AG09309 (cell line): ENCODE measurements at regions not wholly inside any gene's neighbourhood (a gene's known extent, or its start where the extent isn't known, plus 50 kb on each side); places are given as distances from the start of the nearest gene placed in this dataset.
A peak's percentile ranks its signal among the peaks of the same experiment; 100 is the strongest.

Experiments used
- DNase-seq: peaks from one replicate; pipeline ENCODE4 v3.0.0-alpha.2; 2010; ENCODE audit warnings: low read depth
- H3K4me3 ChIP-seq: 2 replicates; pipeline ENCODE4 v1.5.1; 2011; ENCODE audit warnings: mild to moderate bottlenecking, low read depth, low read length, moderate library complexity; ENCODE audit not compliant: control insufficient read depth
- CTCF ChIP-seq: IDR thresholded peaks from 2 replicates; pipeline ENCODE4 v1.5.1; 2011; ENCODE audit warnings: mild to moderate bottlenecking, low read depth, low read length, inconsistent platforms; ENCODE audit not compliant: insufficient read depth, control insufficient read depth; ENCODE audit errors: missing control alignments

DNA sequence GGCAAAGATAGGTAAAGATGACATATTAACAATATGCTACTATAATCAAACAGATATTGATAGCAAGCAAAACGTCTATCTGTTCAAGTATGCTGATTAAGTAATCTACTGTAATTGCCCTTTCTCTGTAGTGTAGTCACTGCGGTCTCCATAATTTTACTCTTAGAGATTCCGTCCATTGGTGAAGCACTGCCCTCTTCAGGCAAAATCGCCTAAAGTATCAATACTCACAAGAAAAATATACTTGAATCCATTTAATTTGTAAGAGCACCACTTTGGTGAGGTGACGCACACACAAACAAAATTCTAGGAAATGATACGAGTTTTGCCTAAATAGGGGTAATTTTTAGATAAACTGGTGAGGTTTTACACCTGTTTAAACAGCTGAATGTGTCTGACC is 434.6 kb upstream of the CHRM3 start:
- no peak overlapping the region for H3K4me3 ChIP-seq
- peak; percentile 28 for DNase-seq
- TF ChIP-seq CTCF = peak; percentile 63

DNA sequence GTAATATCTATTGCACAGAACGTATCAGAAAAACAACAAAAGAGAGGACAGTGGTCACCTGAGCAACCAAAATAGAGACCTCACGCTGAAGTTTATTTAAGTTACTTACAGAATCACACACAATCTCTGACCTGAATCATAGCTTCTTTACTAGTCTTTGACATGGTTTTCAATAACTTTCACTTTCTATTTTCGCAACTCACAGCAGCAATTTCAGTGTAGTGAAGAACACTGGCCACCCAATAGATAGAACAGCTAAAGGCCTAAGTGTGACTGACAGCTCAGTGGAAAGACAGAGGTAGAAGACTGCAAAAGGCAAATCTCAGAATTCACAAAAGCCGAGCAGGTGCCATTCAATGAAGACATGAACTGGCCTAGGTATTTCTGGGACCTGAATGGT is 435.6 kb upstream of the CHRM3 start:
- DNase-seq = no peak
- no peak for TF ChIP-seq CTCF
- no peak overlapping the region for H3K4me3 ChIP-seq

- no peak for DNase-seq
- TF ChIP-seq CTCF = no peak
- no peak overlapping the region for H3K4me3 ChIP-seq
These were observed 436.4 kb upstream of the CHRM3 start for GRCh38 chr1:238950017-238950416.

- no peak for TF ChIP-seq CTCF
- DNase-seq = no peak
- H3K4me3 ChIP-seq = no peak overlapping the region
These were observed 442.3 kb upstream of the CHRM3 start for GRCh38 chr1:238944028-238944427.

GRCh38 chr1:238927899-238928298 is 458.5 kb upstream of the CHRM3 start:
- no peak overlapping the region for H3K4me3 ChIP-seq
- DNase-seq = no peak
- TF ChIP-seq CTCF = no peak

DNA sequence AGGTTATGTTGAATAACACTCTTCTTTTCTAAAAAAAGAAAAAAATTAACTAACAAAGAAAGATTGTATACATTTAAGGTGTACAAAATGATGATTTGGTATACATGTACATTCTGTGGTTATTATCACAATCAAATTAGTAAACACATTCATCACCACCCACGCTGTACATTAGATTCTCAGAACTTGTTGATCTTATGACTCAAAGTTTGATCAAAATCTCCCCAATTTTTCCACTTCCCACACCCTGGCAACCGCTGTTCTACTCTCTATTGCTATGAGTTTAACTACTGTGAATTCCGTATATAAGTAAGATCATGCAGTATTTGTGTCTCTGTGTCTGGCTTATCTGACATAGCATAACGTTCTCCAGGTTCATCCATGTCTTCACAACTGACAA is 469.5 kb upstream of the CHRM3 start:
- no peak for DNase-seq
- H3K4me3 ChIP-seq = no peak overlapping the region
- no peak for TF ChIP-seq CTCF

- TF ChIP-seq CTCF = no peak
- DNase-seq = no peak
These were observed 472.0 kb upstream of the CHRM3 start for GRCh38 chr1:238914346-238914745.

More at GRCh38 chr1:238914346-238914745, 472.0 kb upstream of the CHRM3 start:
- H3K4me3 ChIP-seq = no peak overlapping the region
